ENCODE measurements at regions not wholly inside any gene's neighbourhood (a gene's known extent, or its start where the extent isn't known, plus 50 kb on each side); places are given as distances from the start of the nearest gene placed in this dataset.

DNA sequence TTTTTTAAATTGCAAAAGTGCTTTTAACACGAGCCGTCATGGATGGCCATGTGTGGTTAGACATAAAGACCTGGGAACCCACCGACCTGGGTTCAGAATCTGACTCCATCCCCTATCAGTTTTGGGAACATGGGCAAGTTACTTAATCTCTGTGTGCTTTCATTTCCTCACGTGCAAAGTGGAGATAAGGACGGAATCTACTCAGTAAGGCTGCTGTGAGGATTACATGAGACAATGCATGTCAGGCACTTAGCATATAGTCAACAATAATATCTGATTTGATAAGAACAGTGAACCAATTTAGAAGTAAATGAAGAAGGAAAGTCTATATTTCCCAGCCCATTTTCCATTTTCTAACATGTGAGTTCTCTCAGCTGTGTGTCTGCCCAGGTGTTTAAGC, 235.4 kb downstream of the SUDS3 start:
- TF ChIP-seq, protein P1, sequence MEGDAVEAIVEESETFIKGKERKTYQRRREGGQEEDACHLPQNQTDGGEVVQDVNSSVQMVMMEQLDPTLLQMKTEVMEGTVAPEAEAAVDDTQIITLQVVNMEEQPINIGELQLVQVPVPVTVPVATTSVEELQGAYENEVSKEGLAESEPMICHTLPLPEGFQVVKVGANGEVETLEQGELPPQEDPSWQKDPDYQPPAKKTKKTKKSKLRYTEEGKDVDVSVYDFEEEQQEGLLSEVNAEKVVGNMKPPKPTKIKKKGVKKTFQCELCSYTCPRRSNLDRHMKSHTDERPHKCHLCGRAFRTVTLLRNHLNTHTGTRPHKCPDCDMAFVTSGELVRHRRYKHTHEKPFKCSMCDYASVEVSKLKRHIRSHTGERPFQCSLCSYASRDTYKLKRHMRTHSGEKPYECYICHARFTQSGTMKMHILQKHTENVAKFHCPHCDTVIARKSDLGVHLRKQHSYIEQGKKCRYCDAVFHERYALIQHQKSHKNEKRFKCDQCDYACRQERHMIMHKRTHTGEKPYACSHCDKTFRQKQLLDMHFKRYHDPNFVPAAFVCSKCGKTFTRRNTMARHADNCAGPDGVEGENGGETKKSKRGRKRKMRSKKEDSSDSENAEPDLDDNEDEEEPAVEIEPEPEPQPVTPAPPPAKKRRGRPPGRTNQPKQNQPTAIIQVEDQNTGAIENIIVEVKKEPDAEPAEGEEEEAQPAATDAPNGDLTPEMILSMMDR (IDR thresholded peaks at IDR 0.05; ENCODE audit: borderline replicate concordance, extremely low read depth, low read length, poor library complexity, severe bottlenecking), result no peak
- TF ChIP-seq EZH2 (IDR thresholded peaks at IDR 0.05; ENCODE audit: borderline replicate concordance, low read depth, low read length, severe bottlenecking), result no peak
